H9 (cell line): ENCODE measurements at regions not wholly inside any gene's neighbourhood (a gene's known extent, or its start where the extent isn't known, plus 50 kb on each side); places are given as distances from the start of the nearest gene placed in this dataset.

Experiments
- DNase-seq: peaks from one replicate; pipeline ENCODE4 v3.0.0-alpha.2; 2017
- H2AFZ ChIP-seq: one replicate; pipeline ENCODE4 v1.6.1; 2013; ENCODE audit warnings: mild to moderate bottlenecking, low read length, control low read depth, moderate library complexity
- H2AK5ac ChIP-seq: 2 replicates; pipeline ENCODE4 v1.6.1; 2013; ENCODE audit warnings: low read length, control low read depth, mixed read lengths; ENCODE audit not compliant: insufficient read length
- H2BK120ac ChIP-seq: one replicate; pipeline ENCODE4 v1.6.1; 2013; ENCODE audit warnings: low read depth, mild to moderate bottlenecking, low read length, control low read depth, inconsistent platforms; ENCODE audit not compliant: poor library complexity, severe bottlenecking
- H2BK12ac ChIP-seq: 2 replicates; pipeline ENCODE4 v1.6.1; 2013; ENCODE audit warnings: low read length, control low read depth, mixed read lengths, low read depth; ENCODE audit not compliant: insufficient read length
- H2BK15ac ChIP-seq: 2 replicates; pipeline ENCODE4 v1.6.1; 2013; ENCODE audit warnings: low read depth, low read length, control low read depth
- H2BK20ac ChIP-seq: one replicate; pipeline ENCODE4 v1.6.1; 2013; ENCODE audit warnings: low read depth, mild to moderate bottlenecking, low read length, control low read depth, inconsistent platforms; ENCODE audit not compliant: poor library complexity, severe bottlenecking
- H2BK5ac ChIP-seq: 2 replicates; pipeline ENCODE4 v1.6.1; 2013; ENCODE audit warnings: low read length, control low read depth, mixed read lengths; ENCODE audit not compliant: insufficient read length
- H3K14ac ChIP-seq: 2 replicates; pipeline ENCODE4 v1.6.1; 2013; ENCODE audit warnings: low read length, control low read depth; ENCODE audit not compliant: insufficient read depth
- H3K18ac ChIP-seq: 2 replicates; pipeline ENCODE4 v1.6.1; 2013; ENCODE audit warnings: low read depth, mild to moderate bottlenecking, mixed read lengths, low read length, control low read depth; ENCODE audit not compliant: insufficient read length
- H3K23ac ChIP-seq: 2 replicates; pipeline ENCODE4 v1.6.1; 2013; ENCODE audit warnings: low read length, control low read depth, mixed read lengths, low read depth; ENCODE audit not compliant: insufficient read length
- H3K23me2 ChIP-seq: 2 replicates; pipeline ENCODE4 v1.6.1; 2013; ENCODE audit warnings: low read depth, mild to moderate bottlenecking, mixed read lengths, low read length, control low read depth; ENCODE audit not compliant: insufficient read length, poor library complexity, severe bottlenecking
- H3K27ac ChIP-seq: 2 replicates; pipeline ENCODE4 v1.5.1; 2013; ENCODE audit warnings: low read length, control low read depth, mixed read lengths, low read depth; ENCODE audit not compliant: insufficient read length
- H3K27me3 ChIP-seq: 2 replicates; pipeline ENCODE4 v1.6.1; 2013; ENCODE audit warnings: low read length, control low read depth, inconsistent platforms; ENCODE audit not compliant: insufficient read depth
- H3K4ac ChIP-seq: 2 replicates; pipeline ENCODE4 v1.6.1; 2013; ENCODE audit warnings: low read depth, mild to moderate bottlenecking, control low read depth, inconsistent platforms, low read length, moderate library complexity
- H3K4me1 ChIP-seq: 2 replicates; pipeline ENCODE4 v1.6.1; 2013; ENCODE audit warnings: low read length, control low read depth, inconsistent platforms; ENCODE audit not compliant: insufficient read depth
- H3K4me2 ChIP-seq: 2 replicates; pipeline ENCODE4 v1.6.1; 2013; ENCODE audit warnings: low read length, control low read depth, mixed read lengths; ENCODE audit not compliant: insufficient read length, insufficient read depth
- H3K56ac ChIP-seq: 2 replicates; pipeline ENCODE4 v1.6.1; 2013; ENCODE audit warnings: low read depth, mild to moderate bottlenecking, mixed read lengths, low read length, control low read depth; ENCODE audit not compliant: insufficient read length
- H3K79me1 ChIP-seq: 2 replicates; pipeline ENCODE4 v1.6.1; 2013; ENCODE audit warnings: low read depth, mild to moderate bottlenecking, moderate library complexity, low read length, control low read depth, inconsistent platforms; ENCODE audit not compliant: insufficient read depth, poor library complexity, severe bottlenecking
- H3K79me2 ChIP-seq: 2 replicates; pipeline ENCODE4 v1.6.1; 2013; ENCODE audit warnings: low read length, control low read depth, inconsistent platforms; ENCODE audit not compliant: insufficient read depth
- H3K9ac ChIP-seq: 2 replicates; pipeline ENCODE4 v1.6.1; 2013; ENCODE audit warnings: low read length, control low read depth, mixed read lengths; ENCODE audit not compliant: insufficient read length; ENCODE audit errors: extremely low read depth
- H3K9me3 ChIP-seq: one replicate; pipeline ENCODE4 v1.6.1; 2013; ENCODE audit warnings: low read depth, low read length, inconsistent platforms; ENCODE audit not compliant: control insufficient read depth
- H3T11ph ChIP-seq: one replicate; pipeline ENCODE4 v1.6.1; 2013; ENCODE audit warnings: mild to moderate bottlenecking, low read length, control low read depth, inconsistent platforms
- H4K20me1 ChIP-seq: one replicate; pipeline ENCODE4 v1.6.1; 2013; ENCODE audit not compliant: control insufficient read depth, insufficient read length, insufficient read depth
- H4K5ac ChIP-seq: 2 replicates; pipeline ENCODE4 v1.6.1; 2013; ENCODE audit warnings: low read depth, mild to moderate bottlenecking, mixed read lengths, low read length, control low read depth; ENCODE audit not compliant: insufficient read length
- H4K8ac ChIP-seq: replicated peaks from 2 replicates; pipeline ENCODE4 v1.6.1; 2013; ENCODE audit warnings: low read length, control low read depth, mixed read lengths, low read depth; ENCODE audit not compliant: insufficient read length
- H4K91ac ChIP-seq: 2 replicates; pipeline ENCODE4 v1.6.1; 2013; ENCODE audit warnings: low read depth, mild to moderate bottlenecking, moderate library complexity, mixed read lengths, low read length, control low read depth; ENCODE audit not compliant: insufficient read length
- H3K27ac Mint-ChIP-seq, 3 experiments: 2 replicates in 2 of 3; 3 replicates in 1 of 3; pipeline ENCODE4 v1.8.0; 2020 to 2021; ENCODE audit warnings: mixed read lengths in 3 of 3, mild to moderate bottlenecking in 1 of 3, moderate library complexity in 1 of 3
- H3K27me3 Mint-ChIP-seq: 2 replicates; pipeline ENCODE4 v1.8.0; 2021; ENCODE audit warnings: low read depth, mild to moderate bottlenecking, moderate library complexity, mixed read lengths
- H3K36me3 Mint-ChIP-seq, 3 experiments: 2 replicates in 2 of 3; 3 replicates in 1 of 3; pipeline ENCODE4 v1.8.0; 2020 to 2021; ENCODE audit warnings: low read depth in 3 of 3, mixed read lengths in 3 of 3; ENCODE audit not compliant: insufficient read depth in 1 of 3
- H3K4me1 Mint-ChIP-seq, 2 experiments: 2 replicates each; pipeline ENCODE4 v1.8.0; 2020; ENCODE audit warnings: mixed read lengths in 2 of 2
- H3K4me3 Mint-ChIP-seq, 2 experiments: 2 replicates in 1 of 2; 3 replicates in 1 of 2; pipeline ENCODE4 v1.8.0; 2020 to 2021; ENCODE audit warnings: mild to moderate bottlenecking in 2 of 2, mixed read lengths in 2 of 2, moderate library complexity in 1 of 2
- H3K9me3 Mint-ChIP-seq, 2 experiments: 2 replicates in 1 of 2; 3 replicates in 1 of 2; pipeline ENCODE4 v1.8.0; 2020; ENCODE audit warnings: mild to moderate bottlenecking in 2 of 2, mixed read lengths in 2 of 2, moderate library complexity in 1 of 2
- WGBS: extraction: QIAGEN DNeasy Blood & Tissue Kit; methylation state at CpG from one replicate; pipeline ENCODE4 v1.1.7; 2013; ENCODE audit warnings: missing lambda C conversion rate, low lambda C conversion rate, mixed read lengths; ENCODE audit not compliant: insufficient read length; ENCODE audit errors: extremely low coverage; 5-methylcytosine and 5-hydroxymethylcytosine counted together
- TF ChIP-seq, protein P1 (sequence below): fragments of 200-600 bp; sonication (generic); conservative IDR thresholded peaks from 3 replicates; pipeline ENCODE4 v1.8.0; 2021; ENCODE audit warnings: antibody characterized with exemption, mild to moderate bottlenecking

DNA sequence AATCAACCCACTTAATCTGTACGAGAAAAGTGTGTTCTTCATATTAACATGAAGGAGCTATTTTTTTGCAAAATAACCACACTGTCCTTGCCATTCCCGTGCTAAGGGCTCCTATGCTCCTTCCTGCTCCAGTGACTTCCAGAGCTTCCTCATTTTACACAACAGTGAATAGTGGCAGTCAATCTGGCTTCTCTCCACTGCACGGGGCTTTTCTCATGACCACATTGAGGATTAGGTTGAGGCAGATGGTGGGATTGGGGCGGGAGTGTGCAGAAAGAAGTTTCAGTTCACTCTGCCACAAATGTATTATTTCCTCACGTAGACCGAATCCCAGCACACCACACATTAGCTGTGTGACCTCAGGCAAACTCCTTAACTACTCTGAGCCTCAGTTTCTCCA lies 235.1 kb downstream of the ARHGAP12 start:
- H3K56ac ChIP-seq = no peak overlapping the region
- H2AFZ ChIP-seq = no peak overlapping the region
- TF ChIP-seq, protein P1, sequence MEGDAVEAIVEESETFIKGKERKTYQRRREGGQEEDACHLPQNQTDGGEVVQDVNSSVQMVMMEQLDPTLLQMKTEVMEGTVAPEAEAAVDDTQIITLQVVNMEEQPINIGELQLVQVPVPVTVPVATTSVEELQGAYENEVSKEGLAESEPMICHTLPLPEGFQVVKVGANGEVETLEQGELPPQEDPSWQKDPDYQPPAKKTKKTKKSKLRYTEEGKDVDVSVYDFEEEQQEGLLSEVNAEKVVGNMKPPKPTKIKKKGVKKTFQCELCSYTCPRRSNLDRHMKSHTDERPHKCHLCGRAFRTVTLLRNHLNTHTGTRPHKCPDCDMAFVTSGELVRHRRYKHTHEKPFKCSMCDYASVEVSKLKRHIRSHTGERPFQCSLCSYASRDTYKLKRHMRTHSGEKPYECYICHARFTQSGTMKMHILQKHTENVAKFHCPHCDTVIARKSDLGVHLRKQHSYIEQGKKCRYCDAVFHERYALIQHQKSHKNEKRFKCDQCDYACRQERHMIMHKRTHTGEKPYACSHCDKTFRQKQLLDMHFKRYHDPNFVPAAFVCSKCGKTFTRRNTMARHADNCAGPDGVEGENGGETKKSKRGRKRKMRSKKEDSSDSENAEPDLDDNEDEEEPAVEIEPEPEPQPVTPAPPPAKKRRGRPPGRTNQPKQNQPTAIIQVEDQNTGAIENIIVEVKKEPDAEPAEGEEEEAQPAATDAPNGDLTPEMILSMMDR = no peak
- no peak overlapping the region for H2BK20ac ChIP-seq
- H2BK15ac ChIP-seq = no peak overlapping the region
- H4K91ac ChIP-seq = no peak overlapping the region
- no peak overlapping the region for H2BK5ac ChIP-seq
- H3K27ac Mint-ChIP-seq = no peak overlapping the region; a peak in 1 of 7 replicates
- no peaks in the 10 kb centered on the region for H3K79me1 ChIP-seq
- no peak overlapping the region for H2BK12ac ChIP-seq
- peaks cover 2% of the 10 kb centered on the region; the same call in 1 of the 2 replicates for H3K27me3 Mint-ChIP-seq
- DNase-seq = no peak
- H4K8ac ChIP-seq = no peak overlapping the region
- H3K4me1 ChIP-seq = peaks cover 10% of the 10 kb centered on the region; the same call in 1 of the 2 replicates
- no peak overlapping the region for H3K9ac ChIP-seq
- H3K14ac ChIP-seq = no peak overlapping the region
- H3K27ac ChIP-seq = no peak overlapping the region
- H3K4ac ChIP-seq = no peak overlapping the region
- H3K23ac ChIP-seq = no peak overlapping the region
- no peaks in the 10 kb centered on the region for H3K23me2 ChIP-seq
- H3K27me3 ChIP-seq = no peaks in the 10 kb centered on the region
- H4K20me1 ChIP-seq = no peaks in the 10 kb centered on the region
- no peak overlapping the region for H2AK5ac ChIP-seq
- no peak overlapping the region for H2BK120ac ChIP-seq
- no peak overlapping the region for H3K18ac ChIP-seq
- H3K79me2 ChIP-seq = no peaks in the 10 kb centered on the region
- H3K4me3 Mint-ChIP-seq = no peak overlapping the region
- H3K4me2 ChIP-seq = no peak overlapping the region
- no CpG with 5 or more reads among the region's 6 CpGs for WGBS
- no peaks in the 10 kb centered on the region for H3K9me3 ChIP-seq
- H3T11ph ChIP-seq = no peak overlapping the region
- H3K36me3 Mint-ChIP-seq = peaks cover 10 to 22% (median 15%) of the 10 kb centered on the region in 3 experiments
- peaks cover 25% of the 10 kb centered on the region in 2 experiments for H3K9me3 Mint-ChIP-seq
- no peak overlapping the region for H4K5ac ChIP-seq
- peaks cover 36 to 42% of the 10 kb centered on the region in 2 experiments for H3K4me1 Mint-ChIP-seq
